HepG2 (cell line): ENCODE measurements at regions not wholly inside any gene's neighbourhood (a gene's known extent, or its start where the extent isn't known, plus 50 kb on each side); places are given as distances from the start of the nearest gene placed in this dataset.

Experiments used
- ATAC-seq: fragments of 200-7000 bp; cut with Tn5 transposase; 3 replicates; pipeline ENCODE4 v1.9.1; 2020; ENCODE audit warnings: mild to moderate bottlenecking, moderate library complexity
- BruUV-seq: library from RNA; stranded (reverse); fragments of 400-500 nt; replicated peaks from 2 replicates; lab custom pipeline; 2021; lab: Mats Ljungman, UMichigan
- CTCF ChIA-PET: fragments of 300-600 bp; formaldehyde crosslinking; extraction: SDS; loops from one replicate; lab custom pipeline; 2021; ENCODE audit warnings: low total read pairs, inconsistent platforms, low intra/inter-chr PET ratio; lab: Yijun Ruan, JAX
- POLR2A ChIA-PET: fragments of 350-600 bp; sonication (Branson Sonifier 250); formaldehyde crosslinking; loops from one replicate; lab custom pipeline; 2020; ENCODE audit warnings: antibody characterized with exemption, inconsistent platforms; lab: Yijun Ruan, JAX
- DNase-seq: peaks from one replicate; pipeline ENCODE4 v3.0.0-alpha.2; 2015; ENCODE audit warnings: low spot score
- FAIRE-seq: peaks from 3 replicates; lab custom pipeline; 2011; peaks lifted over from hg19 to GRCh38; lab: Jason Lieb, UNC
- H2AFZ ChIP-seq: one replicate; pipeline ENCODE4 v1.6.1; 2011; ENCODE audit warnings: low read length, inconsistent platforms
- H3K27ac ChIP-seq: fragments of 300-600 bp; 3 replicates; pipeline ENCODE4 v1.8.0; 2011; ENCODE audit warnings: mixed run types, mild to moderate bottlenecking, mixed read lengths, low read length, inconsistent platforms; ENCODE audit not compliant: insufficient read depth; ENCODE audit errors: extremely low read length
- H3K27me3 ChIP-seq, 2 experiments: fragments of 200-600 bp in 1 of 2; 2 replicates in 1 of 2; 3 replicates in 1 of 2; pipeline versions ENCODE4 v1.6.0 to v1.8.0; 2011; ENCODE audit warnings: low read length in 2 of 2, mild to moderate bottlenecking in 2 of 2, moderate library complexity in 2 of 2, inconsistent platforms in 1 of 2; ENCODE audit not compliant: insufficient read depth in 2 of 2, control insufficient read depth in 1 of 2
- H3K36me3 ChIP-seq, 2 experiments: fragments of 200-600 bp in 1 of 2; replicated peaks in 1 of 2; 2 replicates in 1 of 2; 3 replicates in 1 of 2; pipeline versions ENCODE4 v1.5.1 to v1.8.0; 2011; ENCODE audit warnings: low read length in 2 of 2, inconsistent platforms in 1 of 2; ENCODE audit not compliant: insufficient read depth in 2 of 2, control insufficient read depth in 1 of 2
- H3K4me1 ChIP-seq: 2 replicates; pipeline ENCODE4 v1.5.1; 2012; ENCODE audit warnings: low read length, inconsistent platforms; ENCODE audit not compliant: insufficient read depth
- H3K4me2 ChIP-seq: 2 replicates; pipeline ENCODE4 v1.6.0; 2011; ENCODE audit warnings: low read depth, low read length, inconsistent platforms
- H3K4me3 ChIP-seq, 3 experiments: fragments of 200-600 bp in 1 of 3; sonication (generic), shearing (Covaris generic) in 1 of 3; replicated peaks in 1 of 3; 2 replicates each; pipeline ENCODE4 v1.5.1; 2011 to 2016; ENCODE audit warnings: low read length in 3 of 3, inconsistent platforms in 2 of 3, low read depth in 2 of 3, mild to moderate bottlenecking in 2 of 3, control low read depth in 1 of 3, mixed read lengths in 1 of 3; ENCODE audit not compliant: insufficient read depth in 1 of 3
- H3K79me2 ChIP-seq: one replicate; pipeline ENCODE4 v1.6.1; 2011; ENCODE audit warnings: low read length, inconsistent platforms; ENCODE audit not compliant: insufficient read depth
- H3K9ac ChIP-seq: 2 replicates; pipeline ENCODE4 v1.6.0; 2011; ENCODE audit warnings: mild to moderate bottlenecking, low read depth, low read length, inconsistent platforms; ENCODE audit not compliant: insufficient read depth
- H3K9me3 ChIP-seq: 2 replicates; pipeline ENCODE4 v1.5.1; 2012; ENCODE audit warnings: mild to moderate bottlenecking, low read length
- H4K20me1 ChIP-seq: 2 replicates; pipeline ENCODE4 v1.6.0; 2011; ENCODE audit warnings: inconsistent platforms, mild to moderate bottlenecking, low read length, moderate library complexity; ENCODE audit not compliant: insufficient read depth
- ATF6 ChIP-seq: sonication (generic); formaldehyde crosslinking; conservative IDR thresholded peaks from 2 replicates; pipeline ENCODE4 v1.4.0; 2020; ENCODE audit warnings: missing genetic modification reagents
- BORCS8-MEF2B ChIP-seq: sonication (generic); formaldehyde crosslinking; IDR thresholded peaks from 2 replicates; pipeline ENCODE4 v1.8.0; 2022; ENCODE audit warnings: mild to moderate bottlenecking, missing genetic modification reagents
- CENPX ChIP-seq: sonication (generic); formaldehyde crosslinking; IDR thresholded peaks from 2 replicates; pipeline ENCODE4 v1.9.0; 2021; ENCODE audit warnings: mild to moderate bottlenecking, missing genetic modification reagents, moderate library complexity
- FOXP1 ChIP-seq, 2 experiments: fragments of 450-650 bp in 1 of 2; IDR thresholded peaks; 2 replicates each; pipeline ENCODE4 v1.6.1; 2017 to 2018; ENCODE audit warnings: antibody characterized with exemption in 1 of 2
- HDAC2 ChIP-seq: sonication (generic); formaldehyde crosslinking; IDR thresholded peaks from 2 replicates; pipeline ENCODE4 v1.4.0; 2020; ENCODE audit warnings: missing genetic modification reagents
- HDAC6 ChIP-seq: fragments of 200-600 bp; sonication (generic); IDR thresholded peaks from 2 replicates; pipeline ENCODE4 v1.7.0; 2017; ENCODE audit warnings: mild to moderate bottlenecking, antibody characterized with exemption, low read length, low read depth
- JARID2 ChIP-seq: sonication (generic); formaldehyde crosslinking; IDR thresholded peaks from 2 replicates; pipeline ENCODE4 v1.8.1; 2023; ENCODE audit warnings: missing genetic modification reagents, inconsistent platforms; ENCODE audit not compliant: insufficient replicate concordance
- KDM5B ChIP-seq: sonication (generic); formaldehyde crosslinking; IDR thresholded peaks from 2 replicates; pipeline ENCODE4 v1.4.0; 2020; ENCODE audit warnings: missing genetic modification reagents, mild to moderate bottlenecking, borderline replicate concordance
- MATR3 ChIP-seq: sonication (generic); formaldehyde crosslinking; IDR thresholded peaks from 2 replicates; pipeline ENCODE4 v1.4.0; 2020; ENCODE audit warnings: missing genetic modification reagents
- SCMH1 ChIP-seq: sonication (generic); formaldehyde crosslinking; IDR thresholded peaks from 2 replicates; pipeline ENCODE4 v1.9.0; 2021; ENCODE audit warnings: missing genetic modification reagents, mild to moderate bottlenecking, borderline replicate concordance
- ZMYM3 ChIP-seq: sonication (generic); formaldehyde crosslinking; IDR thresholded peaks from 2 replicates; pipeline ENCODE4 v1.5.1; 2020; ENCODE audit warnings: mild to moderate bottlenecking, missing genetic modification reagents
- ZNF225 ChIP-seq: sonication (generic); formaldehyde crosslinking; IDR thresholded peaks from 2 replicates; pipeline ENCODE4 v1.4.0; 2020; ENCODE audit warnings: mild to moderate bottlenecking, missing genetic modification reagents
- ZNF503 ChIP-seq: sonication (generic); formaldehyde crosslinking; IDR thresholded peaks from 2 replicates; pipeline ENCODE4 v1.4.0; 2020; ENCODE audit warnings: missing genetic modification reagents
- ZNF577 ChIP-seq: sonication (generic); formaldehyde crosslinking; IDR thresholded peaks from 2 replicates; pipeline ENCODE4 v1.4.0; 2020; ENCODE audit warnings: mild to moderate bottlenecking, low read depth, missing genetic modification reagents, borderline replicate concordance
- ZXDC ChIP-seq: sonication (generic); formaldehyde crosslinking; IDR thresholded peaks from 2 replicates; pipeline ENCODE4 v1.5.0; 2020; ENCODE audit warnings: mild to moderate bottlenecking, missing genetic modification reagents
- WGBS: methylation state at CpG from one replicate; pipeline ENCODE4 v1.1.6; 2017; ENCODE audit warnings: low lambda C conversion rate; 5-methylcytosine and 5-hydroxymethylcytosine counted together
- in situ Hi-C: cut with HindIII; loops from 2 replicates; pipeline ENCODE4 v1.10.0; 2017; ENCODE audit warnings: low pct_unique_long_range_greater_than_20kb; ENCODE audit not compliant: extremely low pct_ligation_motif_present
- intact Hi-C: fragments of 100-400 bp; cut with micrococcal nuclease; formaldehyde crosslinking; loops from one replicate; pipeline ENCODE4 v1.10.0; 2022; ENCODE audit not compliant: unreplicated experiment

GRCh38 chr1:18011703-18012102, 95.9 kb upstream of the IGSF21 start:
- in situ Hi-C loops = no loop called here
- ChIA-PET CTCF (no interaction called here), POLR2A (no interaction called here)
- Histone ChIP-seq H2AFZ (no peak overlapping the region), H3K4me3 (no peak overlapping the region), H3K27me3 (peaks cover 0 to 9% of the 10 kb centered on the region in 2 experiments; a peak in 2 of 5 replicates), H3K4me1 (no peaks in the 10 kb centered on the region), H3K36me3 (no peaks in the 10 kb centered on the region), H3K79me2 (no peaks in the 10 kb centered on the region), H3K4me2 (no peak overlapping the region), H4K20me1 (no peaks in the 10 kb centered on the region), H3K9ac (no peak overlapping the region), H3K9me3 (no peaks in the 10 kb centered on the region), H3K27ac (no peak overlapping the region)
- no TSS peak for BruUV-seq
- FAIRE-seq (no peak), DNase-seq (no peak), ATAC-seq (no peak)
- 0% methylated on average over 1 of the region's 1 CpG for WGBS
- TF ChIP-seq ATF6 (CRISPR knock-in tag) (no peak), BORCS8-MEF2B (CRISPR knock-in tag) (no peak), JARID2 (CRISPR knock-in tag) (no peak), ZNF577 (no peak), HDAC6 (no peak), ZMYM3 (CRISPR knock-in tag) (no peak), KDM5B (CRISPR knock-in tag) (no peak), FOXP1 (IDR thresholded peaks at IDR 0.05) (no peak), FOXP1 (CRISPR knock-in tag; IDR thresholded peaks at IDR 0.05) (no peak), SCMH1 (CRISPR knock-in tag) (no peak), ZXDC (no peak), ZNF225 (CRISPR knock-in tag) (no peak), CENPX (CRISPR knock-in tag) (no peak), ZNF503 (CRISPR knock-in tag) (no peak), MATR3 (no peak), HDAC2 (no peak)
- intact Hi-C loops = no loop called here
